Adrenal gland (tissue), 9 donors: ENCODE measurements at regions not wholly inside any gene's neighbourhood (a gene's known extent, or its start where the extent isn't known, plus 50 kb on each side); places are given as distances from the start of the nearest gene placed in this dataset.

Experiments
- DNase-seq, 7 donors: peaks; one replicate each; pipeline ENCODE4 v3.0.0-alpha.2; 2019 to 2020
- H3K27ac ChIP-seq, 5 donors: fragments of 200-600 bp; sonication (generic) in 4 of 5; 1 replicate in 3 of 5; 2 replicates in 2 of 5; pipeline versions ENCODE4 v1.5.1 to v1.8.0; 2016 to 2020; ENCODE audit warnings: mild to moderate bottlenecking in 1 of 5
- H3K27me3 ChIP-seq: fragments of 200-600 bp; 2 replicates; pipeline ENCODE4 v1.8.0; 2021
- H3K36me3 ChIP-seq, 2 donors: fragments of 200-600 bp; replicated peaks in 1 of 2; 1 replicate in 1 of 2; 2 replicates in 1 of 2; pipeline versions ENCODE4 v1.5.1 to v1.8.0; 2018 to 2022
- H3K4me1 ChIP-seq, 2 donors: fragments of 200-600 bp; replicated peaks in 1 of 2; 1 replicate in 1 of 2; 2 replicates in 1 of 2; pipeline versions ENCODE4 v1.5.1 to v1.8.0; 2018 to 2021
- H3K4me3 ChIP-seq, 4 donors: fragments of 200-600 bp; sonication (generic) in 3 of 4; one replicate each; pipeline ENCODE4 v1.5.1; 2016 to 2018
- H3K9me3 ChIP-seq, 3 donors: fragments of 200-600 bp; sonication (generic) in 1 of 3; replicated peaks in 1 of 3; 1 replicate in 2 of 3; 2 replicates in 1 of 3; pipeline versions ENCODE4 v1.5.1 to v1.8.0; 2016 to 2021
- POLR2A ChIP-seq, 2 donors: fragments of 450-650 bp; IDR thresholded peaks; one replicate each; pipeline ENCODE4 v1.6.1; 2017; ENCODE audit warnings: antibody characterized with exemption in 2 of 2, mild to moderate bottlenecking in 2 of 2, moderate library complexity in 1 of 2
- WGBS, 4 donors: extraction: QIAGEN DNeasy Blood & Tissue Kit in 2 of 4; methylation state at CpG; one replicate each; pipeline versions ENCODE4 v1.1.5 to v1.1.7; 2013 to 2017; 5-methylcytosine and 5-hydroxymethylcytosine counted together
- intact Hi-C, 2 donors: fragments of 100-400 bp; cut with DNase I; formaldehyde crosslinking; loops; one replicate each; pipeline versions ENCODE4 v1.14.1 to v1.15.0; 2022 to 2023
- microRNA-seq, 3 donors: library from miRNA; unstranded; fragments of <30 nt; microRNA quantifications; one replicate each; pipeline ENCODE4, GENCODE V29; 2017 to 2020
- small RNA-seq, 2 donors: library from RNA; depleted of rRNA; stranded (forward); fragments of <200 nt; gene quantifications; one replicate each; pipeline ENCODE3, GENCODE V24; 2016
- TF ChIP-seq, protein P1 (sequence below), 6 experiments: fragments of 450-650 bp in 4 of 6; fragments of 200-600 bp in 2 of 6; sonication (generic) in 1 of 6; IDR thresholded peaks; 1 replicate in 5 of 6; 2 replicates in 1 of 6; pipeline versions ENCODE4 v1.5.1 to v1.8.0; 2016 to 2021; ENCODE audit warnings: antibody characterized with exemption in 6 of 6, mild to moderate bottlenecking in 2 of 6, moderate library complexity in 1 of 6
- donor health status: healthy with polysubstance abuse.
- donor health status: Bipolar disorder and iron deficiency.
- donor health status: DM: yes; HTN: yes; CAD: no.
- donor health status: DM: no; HTN: no; CAD: no.
- donor health status: DM: no; HTN: no; CAD: no.

DNA sequence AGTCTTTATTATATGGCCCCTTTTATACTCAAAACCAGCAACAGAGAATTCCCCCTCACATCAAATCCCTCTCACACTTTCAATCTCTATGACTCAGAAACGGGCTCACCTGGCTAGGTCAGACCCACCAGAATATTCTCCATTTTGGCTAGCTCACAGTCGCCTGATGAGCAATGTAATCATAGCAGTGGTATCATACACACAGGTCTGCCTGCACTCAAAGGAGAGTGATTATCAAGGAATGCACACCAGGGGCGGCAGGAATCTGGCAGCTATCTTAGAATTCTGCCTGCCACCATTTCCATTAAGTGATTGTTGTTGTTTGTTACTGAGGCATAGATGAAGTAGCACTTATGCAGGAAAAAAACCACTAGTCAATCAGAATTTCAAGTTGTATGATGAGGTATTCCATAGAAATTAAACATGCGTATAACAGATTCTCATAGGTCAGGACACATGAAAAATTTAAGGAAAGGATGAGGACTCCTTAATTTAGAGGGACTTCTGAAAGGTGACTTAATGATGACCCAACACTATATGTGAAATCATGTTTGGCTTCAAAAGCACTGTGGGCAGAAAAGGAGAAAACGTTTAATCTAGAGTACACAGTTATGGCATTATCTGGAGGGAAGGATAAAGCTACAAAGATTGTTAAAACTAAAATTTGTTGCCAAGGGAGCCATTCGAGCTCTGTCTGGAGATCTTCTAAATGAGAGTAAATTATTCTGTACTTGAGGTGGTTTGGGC is 185.8 kb upstream of the DDI1 start:
- Histone ChIP-seq H3K4me3 (no peak overlapping the region), H3K36me3 (no peaks in the 10 kb centered on the region), H3K9me3 (no peaks in the 10 kb centered on the region), H3K27ac (peak overlapping the region in 1 of 5 donors; percentile 33), H3K4me1 (peaks cover 0 to 12% of the 10 kb centered on the region in 2 donors), H3K27me3 (no peaks in the 10 kb centered on the region)
- no peak for DNase-seq
- TF ChIP-seq, protein P1, sequence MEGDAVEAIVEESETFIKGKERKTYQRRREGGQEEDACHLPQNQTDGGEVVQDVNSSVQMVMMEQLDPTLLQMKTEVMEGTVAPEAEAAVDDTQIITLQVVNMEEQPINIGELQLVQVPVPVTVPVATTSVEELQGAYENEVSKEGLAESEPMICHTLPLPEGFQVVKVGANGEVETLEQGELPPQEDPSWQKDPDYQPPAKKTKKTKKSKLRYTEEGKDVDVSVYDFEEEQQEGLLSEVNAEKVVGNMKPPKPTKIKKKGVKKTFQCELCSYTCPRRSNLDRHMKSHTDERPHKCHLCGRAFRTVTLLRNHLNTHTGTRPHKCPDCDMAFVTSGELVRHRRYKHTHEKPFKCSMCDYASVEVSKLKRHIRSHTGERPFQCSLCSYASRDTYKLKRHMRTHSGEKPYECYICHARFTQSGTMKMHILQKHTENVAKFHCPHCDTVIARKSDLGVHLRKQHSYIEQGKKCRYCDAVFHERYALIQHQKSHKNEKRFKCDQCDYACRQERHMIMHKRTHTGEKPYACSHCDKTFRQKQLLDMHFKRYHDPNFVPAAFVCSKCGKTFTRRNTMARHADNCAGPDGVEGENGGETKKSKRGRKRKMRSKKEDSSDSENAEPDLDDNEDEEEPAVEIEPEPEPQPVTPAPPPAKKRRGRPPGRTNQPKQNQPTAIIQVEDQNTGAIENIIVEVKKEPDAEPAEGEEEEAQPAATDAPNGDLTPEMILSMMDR (IDR thresholded peaks at IDR 0.05) = no peak
- no peak for TF ChIP-seq POLR2A (IDR thresholded peaks at IDR 0.05)
- intact Hi-C loops = no loop called here
- 72 to 84% (median 80%) methylated on average over 6 of the region's 6 CpGs for WGBS, 4 donors

DNA sequence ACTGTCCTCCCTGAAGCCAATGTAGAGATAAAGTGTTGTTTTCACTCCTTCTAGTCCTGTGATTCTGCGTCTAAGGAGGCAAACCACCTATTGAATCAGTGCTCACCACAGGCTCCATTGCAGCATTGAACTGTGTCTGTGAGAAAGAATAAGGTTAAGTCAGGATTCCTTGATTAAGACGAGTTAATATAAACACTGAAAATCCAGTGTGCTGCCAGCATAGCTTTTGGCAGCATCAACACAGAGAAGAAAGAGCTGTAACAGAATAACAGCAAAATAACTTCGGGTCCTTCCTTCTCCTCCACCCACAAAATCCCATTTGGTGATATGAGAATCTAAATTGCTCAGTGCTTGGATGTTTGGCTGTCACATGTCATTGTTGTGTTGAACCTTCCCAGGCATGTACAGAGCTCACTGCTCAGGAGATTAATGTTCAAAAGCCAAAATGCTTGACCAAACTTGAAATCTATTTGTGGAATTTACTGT is 185.2 kb upstream of the DDI1 start:
- H3K27ac ChIP-seq = peak overlapping the region in 1 of 5 donors; percentile 26
- no peak for DNase-seq
- H3K4me3 ChIP-seq = no peak overlapping the region
- TF ChIP-seq, protein P1 (IDR thresholded peaks at IDR 0.05) = no peak
- no peak for TF ChIP-seq POLR2A (IDR thresholded peaks at IDR 0.05)
- no peaks in the 10 kb centered on the region for H3K36me3 ChIP-seq
- peaks cover 0 to 8% of the 10 kb centered on the region in 2 donors for H3K4me1 ChIP-seq
- no peaks in the 10 kb centered on the region for H3K9me3 ChIP-seq
- H3K27me3 ChIP-seq = no peaks in the 10 kb centered on the region
- WGBS, 4 donors = 55 to 63% (median 57%) methylated on average over 3 of the region's 3 CpGs
- intact Hi-C loops = no loop called here

Small RNA genes lying in the stretch of these regions (microRNA-seq; reads per million reads assigned to microRNA genes)
- gene MIR4693 = 0 reads per million in 3 donors

Small RNA genes lying in the stretch of these regions (small RNA-seq; reads per million reads assigned to genes)
- 0 reads per million in 2 donors for gene MIR4693
